ENCODE measurements at regions not wholly inside any gene's neighbourhood (a gene's known extent, or its start where the extent isn't known, plus 50 kb on each side); places are given as distances from the start of the nearest gene placed in this dataset.

GRCh38 chr2:367246-367645 lies 79.4 kb upstream of the ALKAL2 start:
- POLR2A ChIA-PET (ENCODE audit: partially characterized antibody), result no interaction called here
- CTCF ChIA-PET (ENCODE audit: partially characterized antibody), result interaction anchor here (1.3 kb wide), 1 partner anchor 25 kb away, joined by 4 read pairs; no protein-coding TSS in a partner anchor
- no peak overlapping the region for H3K56ac ChIP-seq (replicated peaks; ENCODE audit: insufficient read length, low read depth, low read length)

More at GRCh38 chr2:367246-367645, 79.4 kb upstream of the ALKAL2 start:
- Histone ChIP-seq H2BK120ac (replicated peaks; ENCODE audit: low read depth, low read length) (no peak overlapping the region), H3K4me2 (ENCODE audit: insufficient read depth in 1 of 2, low read depth in 2 of 2, low read length in 2 of 2) (no peak overlapping the region), H3K23ac (ENCODE audit: insufficient read length) (no peak overlapping the region), H3K4ac (replicated peaks; ENCODE audit: insufficient read length, low read depth, low read length) (no peak overlapping the region), H3K27ac (ENCODE audit: low read depth, low read length) (no peak overlapping the region), H2BK5ac (ENCODE audit: low read depth, low read length) (no peak overlapping the region), H2BK12ac (ENCODE audit: low read depth, low read length) (no peak overlapping the region), H3K18ac (ENCODE audit: extremely low read depth, low read length) (no peak overlapping the region), H2AK5ac (ENCODE audit: low read depth, low read length) (no peak overlapping the region), H3K4me1 (replicated peaks in 1 of 4; ENCODE audit: control insufficient read depth in 3 of 4, insufficient read depth in 4 of 4, low read length in 3 of 4) (no peaks in the 10 kb centered on the region), H3K9ac (replicated peaks in 1 of 4; ENCODE audit: extremely low read depth in 1 of 4, low read depth in 3 of 4, low read length in 3 of 4) (no peak overlapping the region), H3K36me3 (ENCODE audit: control insufficient read depth in 2 of 4, insufficient read depth in 4 of 4, low read length in 3 of 4) (no peaks in the 10 kb centered on the region), H4K91ac (replicated peaks; ENCODE audit: insufficient read length, low read length) (no peak overlapping the region), H2BK15ac (ENCODE audit: low read length) (no peak overlapping the region), H3K14ac (ENCODE audit: insufficient read length) (no peak overlapping the region), H3K23me2 (ENCODE audit: low read depth, low read length) (no peaks in the 10 kb centered on the region), H3K27me3 (replicated peaks in 1 of 4; ENCODE audit: control insufficient read depth in 3 of 4, extremely low read depth in 1 of 4, insufficient read depth in 3 of 4, low read length in 3 of 4) (no peaks in the 10 kb centered on the region; a peak in 1 of 7 replicates), H3K9me3 (ENCODE audit: insufficient read depth in 2 of 2, low read depth in 1 of 2, low read length in 1 of 2) (no peaks in the 10 kb centered on the region), H3K79me2 (ENCODE audit: control insufficient read depth in 1 of 2, insufficient read depth in 2 of 2, low read length in 2 of 2) (no peaks in the 10 kb centered on the region), H4K5ac (ENCODE audit: insufficient read length, low read depth, low read length) (no peak overlapping the region), H4K8ac (ENCODE audit: extremely low read depth, insufficient read depth, low read length) (no peak overlapping the region), H2BK20ac (ENCODE audit: low read length) (no peak overlapping the region), H2AFZ (ENCODE audit: low read length) (no peak overlapping the region), H3K79me1 (ENCODE audit: low read depth, low read length) (no peaks in the 10 kb centered on the region), H3K4me3 (ENCODE audit: extremely low read depth in 1 of 4, insufficient read depth in 2 of 4, low read depth in 3 of 4, low read length in 4 of 4) (no peak overlapping the region), H4K20me1 (replicated peaks in 1 of 2; ENCODE audit: control insufficient read depth in 1 of 2, insufficient read depth in 2 of 2, low read length in 2 of 2) (no peaks in the 10 kb centered on the region)
- TF ChIP-seq NRF1 (IDR thresholded peaks at IDR 0.05; ENCODE audit: low read depth, low read length) (no peak), CTBP2 (IDR thresholded peaks at IDR 0.05; ENCODE audit: borderline replicate concordance, insufficient read depth, insufficient read length, low read length) (no peak), RXRA (IDR thresholded peaks at IDR 0.05; ENCODE audit: insufficient read depth, low read depth, low read length) (no peak), EP300 (IDR thresholded peaks at IDR 0.05; ENCODE audit: borderline replicate concordance in 1 of 2, low read depth in 2 of 2, low read length in 2 of 2) (no peak), SIN3A (conservative IDR thresholded peaks at IDR 0.05 in 1 of 2, IDR thresholded peaks at IDR 0.05 in 1 of 2; ENCODE audit: low read depth in 1 of 2, low read length in 2 of 2) (no peak), ATF3 (IDR thresholded peaks at IDR 0.05; ENCODE audit: insufficient read depth, low read depth, low read length) (no peak), JUN (IDR thresholded peaks at IDR 0.05; ENCODE audit: low read depth, low read length) (no peak), TBP (IDR thresholded peaks at IDR 0.05; ENCODE audit: low read depth, low read length) (no peak), SP4 (IDR thresholded peaks at IDR 0.05; ENCODE audit: low read length) (no peak), E2F6 (IDR thresholded peaks at IDR 0.05) (no peak), CBX5 (IDR thresholded peaks at IDR 0.05; ENCODE audit: low read depth, low read length) (no peak)
- FAIRE-seq (no peak), DNase-seq (ENCODE audit: low read depth in 1 of 2, low spot score in 2 of 2) (no peak)
- 92% methylated on average over 6 of the region's 6 CpGs; no CpG with 5 or more reads in 1 of the 2 experiments for WGBS, 2 experiments (ENCODE audit: extremely low coverage in 1 of 2, insufficient coverage in 1 of 2, insufficient read length in 1 of 2, insufficient replicate concordance in 2 of 2, low coverage in 1 of 2, low lambda C conversion rate in 2 of 2, missing lambda C conversion rate in 1 of 2)
